DMS 273 (cell line): ENCODE measurements at regions not wholly inside any gene's neighbourhood (a gene's known extent, or its start where the extent isn't known, plus 50 kb on each side); places are given as distances from the start of the nearest gene placed in this dataset.
"Not testable (repeated sequence)": the region's sequence is repeated elsewhere in the genome, so short reads cannot be mapped to it uniquely, and the experiment has no call there.

Experiments
- DNase-seq: peaks from one replicate; lab custom pipeline; 2025; ENCODE audit not compliant: unreplicated experiment; lab: John Stamatoyannopoulos, UW

DNA sequence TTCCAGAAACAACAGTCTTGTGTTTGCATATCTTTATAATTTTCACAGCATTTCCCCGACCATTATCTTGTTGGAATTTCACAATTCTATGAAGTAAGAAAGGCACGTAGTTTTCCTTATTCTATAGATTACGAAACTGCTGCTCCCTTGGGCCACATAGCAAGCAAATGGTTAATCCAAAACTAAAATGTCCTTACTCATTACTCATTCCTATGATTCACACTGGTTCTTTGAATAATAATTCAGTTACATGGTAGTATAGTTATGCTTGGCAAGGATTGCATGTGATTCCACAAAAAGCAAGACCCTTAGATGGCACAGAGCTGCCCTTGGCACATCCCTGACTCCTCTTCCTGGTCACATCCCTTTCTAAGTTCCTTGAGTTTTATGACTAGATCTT, 51.2 kb downstream of the OR13H1 start:
- DNase-seq, result no peak

DNA sequence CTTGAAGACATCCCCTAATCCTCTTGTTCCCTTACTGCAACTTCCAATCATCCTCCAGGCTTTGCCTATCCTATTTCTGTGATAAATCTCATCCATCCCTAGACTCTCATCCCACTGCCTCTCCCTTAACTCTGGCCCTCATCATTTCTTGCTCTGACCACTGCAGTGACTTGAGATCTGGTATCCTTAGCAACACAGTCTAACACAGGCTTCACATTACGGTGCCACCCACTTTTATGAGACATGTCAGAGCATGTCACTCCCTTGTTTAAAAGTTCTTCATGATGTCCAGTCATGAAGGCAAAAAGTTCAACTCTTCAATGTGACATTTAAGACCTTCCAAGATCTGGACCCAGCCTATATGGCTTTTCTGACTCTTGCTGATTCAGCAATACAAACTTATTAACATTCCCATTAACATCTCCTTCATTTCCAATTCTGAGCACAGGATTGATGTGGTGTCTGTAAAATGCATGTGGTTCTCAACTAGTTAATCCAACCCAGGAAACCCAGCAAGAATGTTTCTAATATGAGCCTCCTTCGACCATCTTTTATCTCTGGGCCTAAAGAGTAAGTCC, 64.0 kb downstream of the OR13H1 start:
- DNase-seq, result no peak

DNA sequence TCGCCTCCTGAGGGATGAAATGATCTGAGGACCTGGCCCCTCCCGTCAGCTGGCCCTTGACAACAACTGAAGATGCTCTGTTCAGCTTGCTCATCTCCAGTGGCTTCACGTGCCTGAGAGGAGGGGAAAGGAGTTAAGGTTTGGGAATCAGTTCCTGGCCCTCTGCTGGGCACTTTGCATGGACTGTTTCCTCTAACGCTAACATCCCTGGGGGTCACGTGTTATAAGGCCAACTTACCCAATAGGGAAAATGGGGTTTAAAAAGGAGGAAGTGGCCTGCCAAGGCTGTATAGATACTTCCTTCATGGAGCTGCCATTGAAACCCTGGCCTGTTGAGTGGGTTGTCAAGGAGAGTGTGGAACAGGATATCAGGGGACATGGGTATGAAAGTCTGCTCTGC, 65.6 kb downstream of the OR13H1 start:
- no peak for DNase-seq

DNA sequence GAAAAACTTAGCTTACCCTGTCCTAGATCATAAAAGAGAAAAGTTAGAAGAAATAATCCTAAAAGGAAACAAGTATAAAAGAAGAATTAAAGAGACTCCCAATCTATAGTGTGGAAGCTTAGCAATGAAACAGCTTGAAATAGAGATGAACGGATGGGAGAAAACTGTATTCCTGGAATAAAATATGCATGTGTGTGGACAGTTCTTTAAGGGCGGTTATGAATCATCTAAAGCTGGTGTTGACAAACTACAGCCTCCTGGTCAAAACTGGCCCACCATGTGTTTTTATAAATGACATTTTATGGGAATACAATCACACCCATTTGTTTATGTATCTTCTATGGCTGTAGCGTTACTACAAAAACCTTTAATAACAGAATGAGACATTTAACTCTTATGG, 69.4 kb downstream of the OR13H1 start:
- DNase-seq, result no peak

GRCh38 chrX:131614241-131614640, 70.4 kb downstream of the OR13H1 start:
- no peak for DNase-seq

DNA sequence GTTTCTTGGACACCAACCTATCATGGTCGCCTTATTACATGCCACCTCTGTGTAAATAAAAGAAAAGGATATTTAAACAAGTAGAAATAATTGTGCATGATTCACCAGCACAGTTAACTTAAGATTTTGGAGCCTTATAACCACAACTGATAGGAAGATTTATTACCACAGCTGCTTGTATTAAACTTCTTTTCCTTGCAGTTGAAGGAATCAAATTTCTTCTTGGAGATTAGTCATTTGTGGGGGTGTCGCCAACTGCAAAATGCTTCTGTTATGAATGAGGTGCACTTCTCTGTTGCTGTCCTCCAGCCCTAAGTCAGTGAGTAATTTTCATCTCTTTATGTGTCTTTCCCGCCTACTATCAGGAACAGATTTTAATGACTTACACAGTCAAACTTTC, 73.3 kb downstream of the OR13H1 start:
- no peak for DNase-seq

- no peak for DNase-seq
These were observed 77.8 kb downstream of the OR13H1 start for GRCh38 chrX:131621650-131622049.

DNA sequence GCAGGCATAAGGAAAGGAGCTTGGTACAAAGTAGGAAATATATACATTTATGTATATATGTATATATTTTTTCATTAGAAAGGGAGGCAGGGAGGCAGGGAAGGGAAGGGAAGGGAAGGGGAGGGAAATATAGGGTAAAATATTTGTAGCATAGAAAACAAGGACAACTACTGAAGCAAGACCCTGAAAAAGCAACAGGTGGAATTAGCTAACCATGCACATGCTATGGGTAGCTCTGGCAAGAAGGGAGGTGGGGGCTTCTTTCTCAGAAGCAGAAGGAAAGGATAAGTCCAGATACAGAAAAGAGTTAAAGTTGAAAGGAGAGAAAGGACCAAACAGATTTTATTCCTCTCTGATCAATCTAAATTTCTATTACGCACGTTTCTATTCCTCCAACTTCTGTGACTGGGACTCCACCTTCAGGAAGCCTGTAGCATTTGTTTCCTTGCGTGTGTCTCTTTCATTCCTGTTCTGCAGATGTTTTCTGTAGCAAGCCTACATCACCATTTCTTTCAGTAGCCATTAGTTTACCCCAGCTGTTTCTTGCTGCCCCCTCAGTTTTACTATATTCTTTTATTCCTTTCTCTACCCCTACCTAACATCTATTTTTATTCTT, 82.9 kb downstream of the OR13H1 start:
- peak; percentile 28 for DNase-seq

DNA sequence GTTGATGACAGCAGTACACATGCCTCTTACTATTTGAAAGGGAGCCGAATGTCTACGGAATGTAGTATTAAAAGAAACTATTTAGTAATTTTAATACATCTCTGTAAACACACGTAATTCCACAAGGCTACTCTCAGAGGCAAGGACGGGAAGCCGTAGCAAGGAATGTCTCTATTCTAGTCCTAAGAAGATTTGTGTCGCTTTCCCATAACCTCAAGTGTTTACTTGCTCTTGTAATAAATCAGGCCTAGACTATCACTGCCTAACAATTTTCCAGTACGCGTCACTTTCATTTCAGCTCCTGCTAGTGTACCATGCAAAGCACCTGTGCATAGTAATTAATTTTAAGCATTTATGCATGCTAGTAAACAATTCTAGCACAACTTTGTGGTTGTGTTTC, 86.7 kb downstream of the OR13H1 start:
- no peak for DNase-seq

DNA sequence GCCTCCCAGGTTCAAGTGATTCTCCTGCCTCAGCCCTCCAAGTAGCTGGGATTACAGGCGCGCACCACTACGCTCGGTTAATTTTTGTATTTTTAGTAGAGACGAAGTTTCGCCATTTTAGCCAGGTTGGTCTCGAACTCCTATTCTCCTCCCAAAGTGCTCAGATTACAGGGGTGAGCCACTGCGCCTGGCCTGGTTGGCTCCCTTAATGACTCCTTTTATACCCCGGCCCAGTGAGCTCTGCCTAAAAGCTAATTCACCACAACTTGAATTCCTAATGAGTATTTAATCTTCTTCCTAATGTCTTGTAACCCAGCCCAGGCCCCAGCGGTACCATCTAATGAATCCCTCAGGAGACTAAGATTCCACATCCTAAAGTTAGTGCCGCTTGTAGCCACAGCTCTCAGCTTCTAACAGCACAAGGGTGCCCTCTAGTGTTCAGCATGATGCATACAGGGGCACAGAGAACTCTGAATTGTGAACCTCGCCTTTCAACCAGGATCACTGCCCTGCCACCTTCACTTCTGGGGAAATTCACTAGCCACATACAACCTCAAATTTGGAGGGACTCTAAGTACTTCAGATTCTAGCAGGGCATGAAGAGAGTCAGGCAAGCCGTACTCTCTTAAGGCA, 89.5 kb downstream of the OR13H1 start:
- DNase-seq, result peak; percentile 86

DNA sequence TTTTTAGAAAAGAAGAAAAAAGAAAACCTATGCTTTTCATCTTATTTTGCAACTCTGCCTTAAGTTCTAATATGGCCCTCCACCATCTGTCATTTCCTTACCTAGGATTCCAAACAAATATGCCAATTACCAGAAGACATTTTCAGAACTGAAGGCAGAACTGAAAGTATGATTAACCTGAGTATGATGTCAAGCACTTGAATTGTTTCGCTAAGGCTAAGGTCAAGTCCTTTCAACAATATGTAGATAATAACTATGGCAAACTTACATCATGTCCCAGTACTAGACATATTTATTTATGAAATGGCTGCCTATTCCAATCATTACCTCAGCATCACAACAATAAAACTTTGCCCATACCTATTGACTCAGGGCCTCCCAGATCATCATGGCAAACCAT, 91.0 kb downstream of the OR13H1 start:
- no peak for DNase-seq

DNA sequence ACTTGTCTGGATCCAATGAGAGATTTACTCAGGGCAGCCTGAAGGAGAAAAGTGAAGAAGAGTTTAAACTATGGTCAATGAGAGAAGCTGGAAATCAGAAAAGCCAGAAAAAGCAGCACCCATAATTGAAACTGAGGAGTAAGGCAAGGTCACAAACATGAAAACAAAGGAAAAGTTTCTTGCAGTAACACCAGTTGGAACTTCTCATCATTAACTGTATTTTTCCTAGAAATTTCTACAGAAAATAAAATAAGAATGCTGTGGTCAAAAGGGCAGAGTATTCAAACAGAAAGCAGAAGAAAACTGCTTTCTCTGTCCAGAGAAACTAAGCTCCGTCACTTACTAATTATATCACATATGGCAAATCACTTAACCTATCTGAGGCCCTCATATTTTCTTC, 102.2 kb downstream of the OR13H1 start:
- no peak for DNase-seq

DNA sequence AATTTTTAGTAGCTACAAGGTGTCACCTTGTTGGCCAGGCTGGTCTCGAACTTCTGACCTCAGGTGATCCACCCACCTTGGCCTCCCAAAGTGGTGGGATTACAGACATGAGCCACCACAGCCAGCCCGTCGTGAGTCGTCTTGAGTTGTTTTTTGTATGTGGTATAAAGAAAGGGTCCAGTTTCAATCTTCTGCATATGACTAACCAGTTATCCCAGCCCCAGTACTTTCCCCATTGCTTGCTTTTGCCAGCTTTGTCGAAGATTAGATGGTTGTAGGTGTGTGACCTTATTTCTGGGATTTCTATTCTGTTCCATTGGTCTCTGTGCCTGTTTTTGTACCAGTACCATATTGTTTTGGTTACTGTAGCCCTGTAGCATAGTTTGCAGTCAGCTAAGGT, 105.9 kb downstream of the OR13H1 start:
- no peak for DNase-seq

GRCh38 chrX:131650637-131651410, 107.0 kb downstream of the OR13H1 start:
- DNase-seq, result no peak

GRCh38 chrX:131663726-131664125, 119.9 kb downstream of the OR13H1 start:
- not testable (repeated sequence) for DNase-seq

- no peak for DNase-seq
These were observed 127.9 kb downstream of the OR13H1 start for GRCh38 chrX:131671735-131672134.

- peak; percentile 60 for DNase-seq
These were observed 131.8 kb downstream of the OR13H1 start for GRCh38 chrX:131675596-131676194.

GRCh38 chrX:131677655-131678628, 134.1 kb downstream of the OR13H1 start:
- DNase-seq, result peak; percentile 76

DNA sequence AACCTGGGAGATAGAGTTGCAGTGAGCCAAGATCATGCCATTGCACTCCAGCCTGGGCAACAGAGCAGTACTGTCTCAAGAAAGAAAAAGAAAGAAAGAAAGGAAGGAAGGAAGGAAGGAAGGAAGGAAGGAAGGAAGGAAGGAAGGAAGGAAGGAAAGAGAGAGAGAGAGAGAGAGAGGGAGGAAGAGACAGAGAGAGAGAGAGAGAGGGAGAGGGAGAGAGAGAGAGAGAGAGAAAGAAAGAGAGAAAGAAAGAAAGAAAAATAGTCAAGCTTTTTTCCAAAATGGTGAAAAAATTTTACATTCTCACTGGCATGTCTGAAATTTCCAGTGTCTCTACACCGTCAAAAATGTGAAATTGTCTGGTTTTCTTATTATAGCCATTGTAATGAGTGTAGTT, 138.9 kb downstream of the OR13H1 start:
- DNase-seq, result not testable (repeated sequence)

DNA sequence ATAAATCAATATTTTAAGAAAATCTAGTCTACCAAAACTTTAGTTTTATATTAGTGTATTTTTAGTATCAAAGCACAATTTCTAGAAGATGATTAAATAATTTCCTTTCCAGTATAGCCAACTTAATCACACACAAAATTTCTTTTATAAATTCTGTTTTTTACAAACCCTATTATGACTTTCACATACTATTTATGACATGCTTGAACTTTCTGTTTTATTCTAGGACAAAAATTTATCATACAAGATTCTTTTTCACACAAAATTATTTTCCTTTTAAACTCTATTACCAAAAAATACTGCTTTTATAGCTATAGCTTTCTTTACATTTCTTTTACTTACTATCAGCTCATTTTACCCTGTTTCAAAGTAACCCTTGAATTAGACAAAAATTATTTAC, 149.5 kb downstream of the OR13H1 start:
- DNase-seq, result no peak
